ENCODE measurements at regions not wholly inside any gene's neighbourhood (a gene's known extent, or its start where the extent isn't known, plus 50 kb on each side); places are given as distances from the start of the nearest gene placed in this dataset.

- no peak for DNase-seq
These were observed 294.7 kb downstream of the SEC14L1 start for GRCh38 chr17:77435272-77436057.

- no peak for DNase-seq
These were observed 295.3 kb downstream of the SEC14L1 start for GRCh38 chr17:77436058-77436442.

- no peak for DNase-seq
These were observed 295.7 kb downstream of the SEC14L1 start for GRCh38 chr17:77436481-77436880.

- peak; percentile 60 to 83 for DNase-seq
These were observed 296.2 kb downstream of the SEC14L1 start for GRCh38 chr17:77437017-77437416.

GRCh38 chr17:77437747-77438146 lies 297.0 kb downstream of the SEC14L1 start:
- DNase-seq = no peak

- peak; percentile 76 to 81 for DNase-seq
These were observed 297.7 kb downstream of the SEC14L1 start for GRCh38 chr17:77438241-77439188.

GRCh38 chr17:77439189-77440018 lies 298.6 kb downstream of the SEC14L1 start:
- DNase-seq = no peak

GRCh38 chr17:77440560-77440981 lies 299.8 kb downstream of the SEC14L1 start:
- DNase-seq = no peak

GRCh38 chr17:77441130-77441920 lies 300.6 kb downstream of the SEC14L1 start:
- DNase-seq = peak; percentile 66 to 87

GRCh38 chr17:77441940-77442339 lies 301.2 kb downstream of the SEC14L1 start:
- DNase-seq = no peak

GRCh38 chr17:77442976-77443747 lies 302.4 kb downstream of the SEC14L1 start:
- DNase-seq = no peak

- DNase-seq = no peak
These were observed 303.0 kb downstream of the SEC14L1 start for GRCh38 chr17:77443748-77444260.

GRCh38 chr17:77444628-77444983 lies 303.8 kb downstream of the SEC14L1 start:
- no peak for DNase-seq

GRCh38 chr17:77444984-77445759 lies 304.4 kb downstream of the SEC14L1 start:
- no peak for DNase-seq

- DNase-seq = peak; percentile 69 to 82
These were observed 305.2 kb downstream of the SEC14L1 start for GRCh38 chr17:77445760-77446532.

- DNase-seq = no peak
These were observed 306.3 kb downstream of the SEC14L1 start for GRCh38 chr17:77446940-77447634.

GRCh38 chr17:77449373-77449907 lies 308.7 kb downstream of the SEC14L1 start:
- DNase-seq = no peak
